B cell (primary cell): ENCODE measurements at regions not wholly inside any gene's neighbourhood (a gene's known extent, or its start where the extent isn't known, plus 50 kb on each side); places are given as distances from the start of the nearest gene placed in this dataset.

Source experiments
- CTCF ChIP-seq: fragments of 200-600 bp; IDR thresholded peaks from one replicate; pipeline ENCODE4 v1.8.0; 2022; ENCODE audit warnings: antibody characterized with exemption, mild to moderate bottlenecking
- EZH2 ChIP-seq: IDR thresholded peaks from 2 replicates; pipeline ENCODE4 v1.6.1; 2012; ENCODE audit warnings: borderline replicate concordance, low read depth, mild to moderate bottlenecking, moderate library complexity, low read length; ENCODE audit not compliant: insufficient read depth, poor library complexity, severe bottlenecking

DNA sequence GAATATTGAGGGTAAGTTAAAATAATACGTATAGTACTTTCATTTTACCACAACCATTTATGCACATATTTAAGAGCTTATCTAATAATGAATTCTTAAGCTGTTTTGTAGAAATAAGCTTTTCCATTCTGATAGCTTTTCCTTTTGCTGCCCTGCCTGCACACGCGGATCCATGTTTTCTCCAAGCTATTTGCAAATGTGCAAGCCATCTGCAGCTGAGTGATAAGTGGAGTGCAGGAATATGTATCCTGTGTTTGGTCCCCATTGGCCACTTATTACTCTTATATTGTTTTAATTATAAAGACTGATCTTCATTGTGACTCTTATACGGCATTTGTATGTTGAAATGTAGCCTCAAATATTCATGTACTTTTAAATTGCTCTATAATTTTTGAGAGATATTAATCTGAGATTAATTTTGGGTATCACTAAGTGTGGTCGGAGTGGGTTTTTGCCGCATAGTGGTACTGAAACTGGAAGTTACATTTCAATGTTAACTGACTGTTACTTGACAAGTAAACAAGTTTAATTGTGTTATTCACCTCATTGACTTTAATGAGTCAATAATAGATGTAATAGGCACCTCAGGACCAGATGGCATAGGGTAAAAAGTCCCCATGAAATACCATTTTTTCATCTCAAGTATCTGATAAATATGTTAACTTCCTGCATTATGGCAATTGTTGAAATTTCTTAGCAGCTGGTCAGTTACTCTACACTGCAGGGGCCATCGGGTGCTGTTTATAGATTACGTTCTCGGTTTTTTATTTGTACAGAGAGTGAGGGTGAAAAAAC lies 1567.4 kb downstream of the EFNB2 start:
- no peak for TF ChIP-seq CTCF
- no peak for TF ChIP-seq EZH2
